ENCODE measurements at regions not wholly inside any gene's neighbourhood (a gene's known extent, or its start where the extent isn't known, plus 50 kb on each side); places are given as distances from the start of the nearest gene placed in this dataset.

DNA sequence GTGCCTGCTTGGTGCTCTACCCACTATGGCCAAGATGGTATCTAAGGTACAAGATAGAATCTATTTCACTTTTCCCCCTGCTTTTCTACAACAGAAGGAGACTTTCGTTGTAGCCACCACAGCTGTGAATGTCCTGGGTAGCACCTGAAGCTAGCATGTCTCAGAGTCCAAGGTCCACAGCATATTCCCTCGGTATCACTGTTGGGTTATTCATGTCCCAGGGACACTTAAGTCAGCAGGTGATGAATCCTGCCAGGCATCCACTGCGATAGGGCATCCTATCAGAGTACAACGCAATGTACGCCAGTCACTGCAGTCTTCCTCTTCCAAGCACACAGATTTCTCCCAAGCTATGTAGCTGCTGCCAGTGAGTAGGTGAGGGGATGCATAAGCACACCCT lies 129.1 kb upstream of the LINC00305 start:
- intact Hi-C loops (cut with DNase I) = no loop called here
- no peak for DNase-seq

DNA sequence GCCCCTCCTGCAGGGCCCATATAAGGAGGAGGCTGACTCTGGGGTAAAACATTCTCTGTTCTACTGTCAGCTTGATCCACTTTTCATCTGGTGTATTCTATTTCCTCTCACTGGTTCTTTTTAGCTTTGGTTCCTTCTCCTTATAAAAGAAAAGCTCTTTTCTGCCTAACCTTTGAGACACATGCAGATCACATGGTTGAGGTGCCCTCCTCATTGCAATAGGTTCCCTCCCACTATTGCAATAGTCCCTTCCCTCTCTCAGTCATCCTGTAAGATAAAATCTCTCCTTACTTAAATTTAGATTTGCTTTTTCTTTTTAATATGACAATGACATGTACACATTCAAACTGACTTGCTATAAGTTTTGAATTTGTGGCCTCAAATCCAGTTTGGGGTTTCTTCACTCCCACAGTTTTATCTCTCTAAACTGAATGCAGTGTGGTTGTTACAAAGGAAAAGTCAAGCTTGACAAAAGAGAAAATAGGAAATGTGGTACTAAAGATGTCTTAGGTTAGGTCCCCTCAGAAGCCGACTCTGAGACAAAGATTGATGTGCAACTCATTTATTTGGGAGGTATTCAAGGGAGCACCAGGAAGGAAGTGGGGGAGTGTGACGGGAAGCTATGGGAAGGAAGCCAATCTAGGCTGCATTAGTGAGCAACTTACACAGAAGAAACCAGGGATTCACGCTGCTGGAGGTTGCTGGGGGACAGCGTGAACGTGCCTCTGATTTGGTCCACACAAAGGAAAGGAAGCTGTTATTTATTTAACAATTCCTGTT lies 127.6 kb upstream of the LINC00305 start:
- DNase-seq = no peak
- intact Hi-C loops (cut with DNase I) = no loop called here

DNA sequence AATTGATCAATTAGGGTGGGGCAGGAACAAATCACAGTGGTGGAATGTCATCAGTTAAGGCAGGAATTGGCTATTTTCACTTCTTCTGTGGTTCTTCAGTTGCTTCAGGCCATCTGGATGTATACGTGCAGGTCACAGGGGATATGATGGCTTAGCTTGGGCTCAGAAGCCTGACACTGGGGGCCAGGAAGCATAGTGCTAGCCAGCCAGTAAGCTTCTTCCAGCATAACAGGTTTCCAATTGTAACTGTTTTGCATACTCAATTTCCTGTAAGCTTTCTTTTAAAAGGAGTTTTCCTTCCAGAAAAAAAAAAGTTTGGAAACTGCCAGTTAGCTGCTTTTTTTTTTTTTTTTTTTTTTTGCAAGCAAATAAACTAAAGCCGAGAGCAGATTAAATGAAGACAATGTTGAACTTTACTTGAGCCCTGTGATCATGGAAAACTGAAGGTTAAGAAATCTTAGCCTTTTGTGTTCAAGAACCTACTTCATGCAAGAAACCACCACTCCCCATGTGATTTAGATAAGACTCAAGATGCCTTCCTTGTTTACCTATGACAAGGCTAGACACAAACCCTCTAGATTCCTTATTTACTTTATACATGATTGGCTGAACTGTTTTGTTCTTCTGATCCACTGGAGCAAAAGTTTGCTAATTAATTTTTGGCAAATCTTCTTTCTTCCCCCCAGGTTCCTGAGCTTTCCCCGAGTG lies 126.9 kb upstream of the LINC00305 start:
- intact Hi-C loops (cut with DNase I) = no loop called here
- no peak for DNase-seq

DNA sequence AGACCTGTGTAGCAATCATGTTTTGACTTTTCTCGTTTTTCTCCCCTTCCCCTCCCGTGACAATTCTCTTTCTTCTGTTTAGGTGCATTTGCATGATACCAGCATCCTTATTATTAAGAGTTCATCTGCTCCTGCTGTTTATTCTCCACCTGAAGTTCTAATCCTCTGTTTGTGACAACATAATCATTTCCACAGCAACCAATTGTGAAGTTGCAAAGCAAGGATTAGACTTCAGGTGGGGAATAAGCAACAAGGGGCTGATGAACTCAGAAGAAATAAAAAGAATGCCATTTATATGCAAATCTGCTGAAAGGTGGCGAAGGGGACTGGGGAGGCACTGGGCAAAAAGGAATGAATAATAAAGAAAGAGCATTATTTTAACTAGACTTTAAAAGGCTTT lies 124.8 kb upstream of the LINC00305 start:
- intact Hi-C loops (cut with DNase I) = no loop called here
- no peak for DNase-seq

DNA sequence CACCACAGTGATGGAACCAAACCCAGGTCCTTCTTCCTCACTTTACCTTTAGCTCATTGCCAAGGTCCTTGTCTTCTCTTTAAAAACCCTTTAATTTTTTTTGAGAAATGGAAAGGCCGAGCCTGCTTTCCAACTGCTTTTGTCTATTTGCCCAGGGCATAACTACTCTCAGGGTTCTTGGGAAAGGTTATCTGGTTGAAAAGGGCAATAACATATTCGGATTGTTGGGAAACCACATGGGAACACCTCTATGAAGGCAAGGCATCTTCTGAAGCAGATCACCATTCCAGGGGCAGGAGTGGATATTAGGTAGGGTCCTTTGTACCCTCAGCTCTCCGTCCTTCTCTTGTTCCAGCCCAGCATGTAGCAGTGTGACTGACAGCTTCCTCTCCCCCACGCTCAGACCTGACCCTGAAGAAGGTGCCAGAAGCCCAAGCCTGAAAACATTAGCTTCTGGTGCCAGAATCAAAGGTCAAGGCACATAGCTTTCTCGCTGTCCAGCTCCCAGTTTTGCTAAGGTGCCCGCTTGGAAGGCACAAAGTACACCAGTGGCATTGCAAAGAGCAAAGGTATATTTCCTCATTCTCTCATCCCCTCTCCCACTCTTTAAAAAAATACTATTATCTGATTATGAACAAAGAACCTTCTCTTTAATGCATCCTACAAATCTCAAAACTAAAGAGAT lies 123.2 kb upstream of the LINC00305 start:
- no peak for DNase-seq
- intact Hi-C loops (cut with DNase I) = no loop called here

DNA sequence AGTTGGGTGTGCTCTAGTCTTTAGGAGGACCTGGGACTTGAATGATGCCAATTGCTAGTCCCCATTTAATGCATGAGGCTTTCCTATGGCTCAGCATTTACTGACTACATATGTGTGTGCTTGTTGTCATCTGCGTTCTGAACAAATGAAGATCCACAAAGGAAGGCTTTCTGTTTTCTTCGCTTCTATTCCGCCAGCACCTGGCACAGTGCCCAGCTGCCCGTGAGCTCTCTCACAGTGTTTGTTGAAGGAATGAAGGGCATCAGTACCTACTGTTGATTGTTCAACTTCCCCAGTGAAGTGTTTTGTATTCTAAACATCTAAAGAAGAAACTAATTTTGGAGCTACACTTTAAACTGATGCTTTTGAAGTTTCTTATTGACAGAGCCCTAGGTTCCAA lies 122.4 kb upstream of the LINC00305 start:
- DNase-seq = peak in 1 of 10 donors; percentile 21
- intact Hi-C loops (cut with DNase I) = no loop called here

DNA sequence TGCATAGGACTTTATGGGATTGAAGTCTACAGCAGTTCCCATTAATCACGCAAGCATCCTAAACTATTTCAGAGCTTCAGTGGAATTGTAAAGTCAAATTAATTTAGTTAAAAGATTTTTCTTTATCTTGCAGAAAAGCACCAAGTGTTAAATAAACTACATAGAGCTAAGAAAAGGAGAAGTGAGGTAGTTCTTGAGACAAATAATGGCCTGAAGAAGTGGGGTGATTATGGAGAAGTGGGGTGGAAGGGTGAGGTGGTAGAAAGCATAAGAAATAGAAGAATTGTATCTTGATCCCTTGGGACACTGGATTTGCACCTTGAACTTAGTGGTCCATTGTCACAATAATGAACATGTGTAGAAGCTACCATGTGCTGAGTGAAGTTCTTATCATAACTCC lies 121.7 kb upstream of the LINC00305 start:
- intact Hi-C loops (cut with DNase I) = no loop called here
- no peak for DNase-seq

DNA sequence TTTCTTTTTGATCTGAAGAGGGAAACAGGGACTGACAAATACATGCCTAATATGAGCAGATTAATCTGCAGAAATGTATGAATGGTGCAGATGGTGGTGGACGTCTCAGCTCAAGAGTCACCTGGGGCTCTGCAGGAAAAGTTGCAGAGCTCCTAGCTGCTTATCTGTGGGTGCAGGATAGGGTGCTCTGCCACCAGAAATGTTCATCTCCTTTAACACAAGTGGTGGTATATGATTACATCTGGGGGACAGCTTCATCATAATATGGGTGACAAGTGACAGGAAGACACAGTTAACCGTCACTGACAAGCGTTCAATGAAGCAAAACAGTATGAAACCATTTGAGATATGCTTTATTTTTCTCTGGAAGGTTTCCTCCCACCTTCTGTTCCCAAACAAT lies 121.2 kb upstream of the LINC00305 start:
- intact Hi-C loops (cut with DNase I) = no loop called here
- DNase-seq = no peak

DNA sequence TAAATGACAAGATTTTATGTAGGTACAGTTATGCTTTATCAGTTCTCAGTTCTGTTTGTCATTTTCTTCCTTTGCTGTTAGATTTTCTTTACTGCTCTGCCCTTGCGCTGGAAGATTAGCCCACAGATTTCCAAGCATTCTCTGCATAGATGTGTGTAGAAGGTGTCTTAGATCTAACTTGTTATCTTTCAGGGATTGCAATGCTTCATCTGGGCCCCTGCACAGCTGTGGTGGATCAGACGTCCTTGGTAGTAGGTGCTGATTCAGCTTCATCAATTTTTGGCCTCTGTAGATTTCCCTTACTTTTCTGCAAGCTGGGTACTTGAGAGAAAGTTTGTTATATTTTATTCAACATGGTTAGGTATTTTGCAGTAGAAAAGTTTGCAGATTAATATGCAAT lies 115.3 kb upstream of the LINC00305 start:
- intact Hi-C loops (cut with DNase I) = no loop called here
- DNase-seq = no peak

DNA sequence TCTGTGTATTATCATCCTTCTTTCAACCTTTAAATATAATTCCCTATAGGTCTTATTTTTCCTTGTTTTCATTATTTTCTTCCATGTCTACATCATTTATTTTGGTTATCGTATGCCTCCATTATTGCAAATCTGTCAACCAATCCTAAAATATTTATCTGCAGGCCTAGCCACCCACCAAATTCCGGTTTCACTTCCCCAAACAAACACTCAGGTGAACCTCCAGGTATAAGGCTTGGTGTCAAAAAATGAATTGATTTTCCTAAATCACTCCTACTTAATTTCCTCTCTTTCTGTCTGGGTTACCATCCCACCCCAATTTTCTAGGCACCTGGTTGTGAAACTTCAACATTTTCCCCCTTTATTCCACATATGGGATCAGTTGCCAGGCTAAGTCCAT lies 111.9 kb upstream of the LINC00305 start:
- intact Hi-C loops (cut with DNase I) = no loop called here
- no peak for DNase-seq

DNA sequence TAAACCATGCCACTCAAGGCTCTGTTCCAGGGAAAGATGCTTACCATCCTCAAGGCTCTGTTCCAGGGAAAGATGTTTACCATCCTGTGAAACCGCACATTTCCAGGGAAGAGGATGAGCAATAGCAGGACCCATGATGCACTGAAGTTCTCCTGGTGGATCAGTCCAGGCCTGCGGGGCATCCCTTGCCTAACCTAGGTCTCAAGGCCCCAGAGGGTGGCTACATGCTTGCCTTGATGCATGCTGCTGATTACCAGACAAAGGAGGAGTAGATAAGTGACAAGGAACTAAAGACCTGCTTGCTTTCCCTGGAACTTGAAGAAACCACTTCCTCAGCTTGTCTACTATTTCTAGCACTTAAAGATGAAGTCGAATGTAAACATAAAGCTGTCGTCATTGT lies 111.0 kb upstream of the LINC00305 start:
- DNase-seq = no peak
- intact Hi-C loops (cut with DNase I) = no loop called here

DNA sequence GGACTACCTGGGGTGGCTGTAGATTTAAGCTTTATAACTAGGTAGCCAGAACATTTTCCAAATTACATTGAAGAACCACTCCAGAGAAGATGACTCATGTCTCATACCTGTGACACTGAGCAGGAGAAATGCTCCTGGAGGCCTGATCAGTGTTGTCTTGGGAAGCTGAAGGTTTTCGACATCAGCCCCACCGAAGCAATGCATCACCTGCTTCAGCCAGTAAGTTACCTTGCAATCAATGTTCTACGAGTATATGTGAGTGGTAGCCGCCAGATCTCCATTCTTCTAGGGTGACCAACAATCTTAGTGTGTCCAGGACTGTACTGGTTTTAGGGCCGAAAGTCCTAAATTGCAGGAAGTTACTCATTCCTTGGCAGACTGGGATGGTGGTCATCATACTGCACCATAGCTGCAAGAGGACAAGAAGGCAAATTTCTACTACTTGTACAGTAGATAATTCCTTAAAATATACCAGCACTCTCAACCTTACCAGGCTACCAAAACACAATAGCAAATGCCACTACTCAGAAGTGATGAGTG lies 109.3 kb upstream of the LINC00305 start:
- intact Hi-C loops (cut with DNase I) = no loop called here
- no peak for DNase-seq

DNA sequence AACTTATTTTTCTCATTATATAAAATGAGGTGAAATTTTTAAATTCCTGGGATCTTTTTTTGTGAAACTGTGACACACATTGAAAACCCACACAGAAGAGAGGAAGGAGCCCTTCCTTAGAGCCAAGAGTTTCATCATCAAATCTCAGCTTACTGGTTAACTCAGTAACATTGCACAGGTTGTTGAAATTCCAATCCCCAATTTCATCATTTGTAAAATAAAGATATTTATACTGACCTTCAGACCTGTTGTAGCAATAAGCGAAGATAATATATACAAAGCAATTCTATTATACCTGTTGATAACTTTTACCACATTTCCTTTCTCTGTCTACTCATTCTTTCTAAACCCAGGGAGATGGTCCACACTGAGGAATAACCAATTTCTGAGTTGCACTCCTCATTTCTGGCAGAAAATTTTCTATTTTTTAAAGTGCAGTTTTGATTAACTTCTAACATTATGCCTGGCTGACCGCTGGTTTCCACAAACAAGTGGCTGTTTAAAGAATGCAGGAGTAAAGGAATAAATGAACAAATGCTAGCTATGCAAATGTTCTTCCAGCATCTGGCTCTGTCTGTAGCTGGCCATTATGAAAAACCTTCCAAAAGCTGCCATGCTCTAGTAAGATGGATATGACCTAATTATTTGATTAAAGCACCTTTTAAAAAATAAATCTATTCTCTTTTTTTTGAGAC lies 105.7 kb upstream of the LINC00305 start:
- intact Hi-C loops (cut with DNase I) = no loop called here

DNA sequence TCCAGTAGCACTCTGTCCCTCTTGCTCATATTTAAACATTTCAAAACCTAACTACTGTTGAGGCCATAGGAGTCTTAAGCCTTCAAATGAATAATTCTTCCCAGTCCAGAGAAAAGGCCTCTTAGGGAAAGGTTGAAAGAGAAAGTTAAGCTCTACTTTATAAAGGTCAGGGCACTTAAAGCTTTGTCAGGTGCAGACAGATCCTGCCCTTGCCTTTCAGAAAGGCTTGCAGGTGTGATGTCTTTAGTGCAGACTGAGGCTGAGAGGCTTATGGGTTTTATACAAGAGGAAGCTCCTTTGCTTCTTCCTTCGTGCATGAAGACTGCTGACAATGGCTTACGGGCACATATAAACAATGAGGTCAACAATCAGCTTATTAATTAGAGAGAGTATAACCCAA lies 105.0 kb upstream of the LINC00305 start:
- intact Hi-C loops (cut with DNase I) = no loop called here
- DNase-seq = no peak

More for the DNA sequence above, 105.7 kb upstream of the LINC00305 start:
- DNase-seq = no peak

DNA sequence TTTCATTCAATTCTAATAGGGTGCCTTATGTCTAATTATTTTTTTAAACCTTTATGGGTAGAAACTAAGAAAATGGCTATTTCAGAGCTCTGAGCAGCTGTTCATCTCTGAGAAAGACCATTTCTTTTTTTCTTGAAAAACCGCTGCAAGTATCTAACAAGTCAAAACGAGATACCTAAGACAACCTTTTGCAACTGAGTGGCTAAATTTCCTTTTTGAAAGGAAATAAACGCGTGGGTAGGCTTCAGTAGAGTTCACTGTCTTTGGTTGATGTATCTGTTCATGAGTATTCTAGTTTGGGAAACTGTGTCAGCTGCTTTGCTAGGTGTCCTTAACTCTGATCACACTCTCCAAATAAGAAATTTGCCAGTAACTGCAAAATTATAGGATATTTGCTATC lies 104.3 kb upstream of the LINC00305 start:
- intact Hi-C loops (cut with DNase I) = no loop called here
- DNase-seq = no peak

DNA sequence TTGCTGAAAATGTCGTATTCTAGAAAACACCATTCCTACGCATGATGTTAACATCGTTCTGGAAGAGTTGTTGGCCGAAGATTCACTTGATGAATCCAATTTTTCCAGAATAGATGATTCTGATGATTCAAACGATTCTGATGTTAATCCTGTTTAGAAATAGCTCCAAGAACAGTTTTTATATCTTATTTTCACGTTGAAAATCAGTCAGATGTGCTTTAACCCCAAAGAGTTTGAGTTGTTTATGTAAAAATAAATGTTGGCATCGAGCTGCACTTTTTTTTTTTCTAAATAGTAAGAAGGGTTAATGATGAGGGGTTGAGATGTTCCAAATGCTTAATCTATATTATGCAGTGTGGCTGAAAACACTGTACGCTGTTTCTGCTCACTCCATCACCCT lies 99.9 kb upstream of the LINC00305 start:
- intact Hi-C loops (cut with DNase I) = no loop called here
- no peak for DNase-seq

DNA sequence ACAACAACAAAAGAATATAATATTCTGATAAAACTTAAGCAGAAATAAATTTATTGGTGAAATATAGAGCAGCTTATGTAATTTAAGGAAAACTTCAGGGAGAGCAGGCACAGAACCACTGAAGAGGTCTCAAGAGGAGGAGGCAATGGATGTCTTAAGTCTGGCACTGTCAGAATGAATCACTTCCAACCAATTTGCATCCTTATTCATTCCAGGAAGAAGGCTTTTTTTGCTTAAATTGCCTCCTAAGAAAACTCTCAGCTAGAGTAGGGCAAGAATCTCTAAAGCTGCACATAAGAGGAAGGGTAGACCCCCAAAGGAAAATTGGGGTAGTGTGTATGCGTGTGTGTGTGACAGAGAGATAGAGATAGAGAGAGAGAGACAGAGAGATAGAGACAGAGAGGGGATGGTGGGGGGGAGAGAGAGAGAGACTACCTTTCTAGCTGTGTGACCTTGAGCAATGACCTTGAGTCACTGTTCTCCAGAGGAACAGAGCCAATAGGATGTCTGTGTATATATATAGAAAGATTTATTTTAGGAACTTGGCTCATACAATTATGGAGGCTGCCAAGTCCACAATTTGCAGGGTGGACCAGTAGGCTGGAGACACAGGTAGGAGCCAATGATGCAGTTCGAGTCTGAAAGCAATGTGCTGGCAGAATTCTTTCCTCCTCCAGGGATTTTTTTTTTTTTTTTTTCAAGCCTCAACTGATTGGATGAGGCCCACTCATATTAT lies 96.4 kb upstream of the LINC00305 start:
- intact Hi-C loops (cut with DNase I) = no loop called here
- no peak for DNase-seq

DNA sequence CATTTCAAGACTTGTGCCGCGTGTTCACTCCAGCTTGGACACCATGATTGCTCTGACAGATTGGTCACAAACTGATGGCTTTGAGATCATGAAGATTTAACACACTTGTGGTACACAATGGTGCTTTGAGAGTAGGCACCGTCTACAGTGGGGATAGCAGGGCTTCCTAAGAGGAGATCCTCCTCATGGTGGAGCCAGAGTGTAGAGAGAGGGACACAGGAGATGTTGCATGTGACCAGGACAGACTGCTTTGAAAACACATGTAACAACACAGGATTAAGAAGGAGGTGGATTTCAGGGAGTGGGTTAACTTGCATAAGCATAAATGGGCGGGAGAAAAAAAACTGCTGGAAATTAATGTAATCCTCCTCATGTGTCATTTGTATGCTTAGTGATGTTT lies 95.7 kb upstream of the LINC00305 start:
- intact Hi-C loops (cut with DNase I) = no loop called here
- DNase-seq = no peak

DNA sequence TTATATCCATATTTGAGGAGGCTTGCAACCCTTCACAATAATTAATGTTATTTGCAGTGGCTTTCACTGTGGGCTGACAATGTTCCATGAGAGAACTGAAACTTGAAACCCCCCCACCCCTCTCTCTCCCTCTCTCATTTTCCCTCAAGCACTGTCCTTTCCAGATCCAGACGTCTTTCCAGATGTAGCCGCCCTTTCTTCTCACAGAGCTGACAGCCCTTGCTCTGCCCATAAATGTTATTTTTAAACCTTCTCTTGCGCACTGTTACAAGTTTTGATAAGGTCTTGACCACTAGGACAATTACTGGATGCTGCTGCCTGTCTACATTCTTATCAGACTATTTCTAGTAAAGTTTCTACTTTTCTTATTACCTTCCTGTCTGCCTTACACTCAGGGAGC lies 91.4 kb upstream of the LINC00305 start:
- intact Hi-C loops (cut with DNase I) = no loop called here
- no peak for DNase-seq

DNA sequence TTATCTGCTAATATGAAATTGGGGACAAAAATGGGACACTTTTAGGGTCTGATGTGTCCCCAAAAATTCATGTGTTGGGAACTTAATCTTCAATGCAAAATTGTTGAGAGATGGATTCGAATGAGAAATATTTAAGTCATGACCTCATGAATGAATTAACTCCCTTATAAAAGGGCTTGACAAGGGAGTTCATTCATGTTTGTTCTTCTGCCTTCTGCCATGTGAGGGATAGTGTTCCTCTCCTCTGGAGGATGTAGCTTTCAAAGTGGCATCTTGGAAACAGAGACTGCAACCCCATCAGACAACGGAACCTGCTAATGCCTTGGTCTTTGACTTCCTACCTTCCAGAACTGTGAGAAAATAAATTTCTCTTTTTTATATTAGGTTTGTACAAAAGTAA lies 89.2 kb upstream of the LINC00305 start:
- DNase-seq = no peak
- intact Hi-C loops (cut with DNase I) = no loop called here

All from posterior cingulate gyrus (tissue), 11 donors.